B cell (primary cell): ENCODE measurements at regions not wholly inside any gene's neighbourhood (a gene's known extent, or its start where the extent isn't known, plus 50 kb on each side); places are given as distances from the start of the nearest gene placed in this dataset.

ENCODE experiments used
- CTCF ChIP-seq: fragments of 200-600 bp; IDR thresholded peaks from one replicate; pipeline ENCODE4 v1.8.0; 2022; ENCODE audit warnings: antibody characterized with exemption, mild to moderate bottlenecking
- EZH2 ChIP-seq: IDR thresholded peaks from 2 replicates; pipeline ENCODE4 v1.6.1; 2012; ENCODE audit warnings: borderline replicate concordance, low read depth, mild to moderate bottlenecking, moderate library complexity, low read length; ENCODE audit not compliant: insufficient read depth, poor library complexity, severe bottlenecking

GRCh38 chr3:124599779-124600693 is 130.2 kb upstream of the UMPS start:
- no peak for TF ChIP-seq CTCF
- no peak for TF ChIP-seq EZH2
